GM12874 (cell line): ENCODE measurements at regions not wholly inside any gene's neighbourhood (a gene's known extent, or its start where the extent isn't known, plus 50 kb on each side); places are given as distances from the start of the nearest gene placed in this dataset.

Source experiments
- CTCF ChIP-seq: IDR thresholded peaks from 2 replicates; pipeline ENCODE4 v1.5.1; 2011; ENCODE audit warnings: low read depth, mild to moderate bottlenecking, control low read depth, low read length, moderate library complexity; ENCODE audit not compliant: insufficient read depth

- no peak for TF ChIP-seq CTCF
Observed at GRCh38 chr6:27095914-27096313, 151.6 kb upstream of the PRSS16 start.

- TF ChIP-seq CTCF, result no peak
Observed at GRCh38 chr6:27096834-27097511, 150.5 kb upstream of the PRSS16 start.

- no peak for TF ChIP-seq CTCF
Observed at GRCh38 chr6:27098956-27099355, 148.5 kb upstream of the PRSS16 start.

GRCh38 chr6:27100921-27101320 is 146.6 kb upstream of the PRSS16 start:
- TF ChIP-seq CTCF, result no peak

GRCh38 chr6:27101824-27102223 is 145.7 kb upstream of the PRSS16 start:
- no peak for TF ChIP-seq CTCF

GRCh38 chr6:27106382-27106781 is 141.1 kb upstream of the PRSS16 start:
- TF ChIP-seq CTCF, result no peak

GRCh38 chr6:27111743-27112142 is 135.8 kb upstream of the PRSS16 start:
- TF ChIP-seq CTCF, result no peak
